Mucosa of stomach (tissue), 1 donor: ENCODE measurements at regions not wholly inside any gene's neighbourhood (a gene's known extent, or its start where the extent isn't known, plus 50 kb on each side); places are given as distances from the start of the nearest gene placed in this dataset.

Source experiments
- H3K27me3 ChIP-seq: one replicate; pipeline ENCODE4 v1.7.0; 2013; ENCODE audit warnings: mild to moderate bottlenecking, low read length; ENCODE audit not compliant: control insufficient read depth, insufficient read depth
- H3K36me3 ChIP-seq: one replicate; pipeline ENCODE4 v1.7.0; 2013; ENCODE audit warnings: low read length; ENCODE audit not compliant: control insufficient read depth, insufficient read depth
- H3K4me1 ChIP-seq: one replicate; pipeline ENCODE4 v1.7.0; 2013; ENCODE audit warnings: mild to moderate bottlenecking, low read length; ENCODE audit not compliant: control insufficient read depth, insufficient read depth
- H3K4me3 ChIP-seq: one replicate; pipeline ENCODE4 v1.7.0; 2013; ENCODE audit warnings: low read length
- H3K9ac ChIP-seq: one replicate; pipeline ENCODE4 v1.7.0; 2013; ENCODE audit warnings: mild to moderate bottlenecking, low read length, moderate library complexity
- H3K9me3 ChIP-seq: one replicate; pipeline ENCODE4 v1.7.0; 2013; ENCODE audit warnings: mild to moderate bottlenecking, low read length, moderate library complexity; ENCODE audit not compliant: control insufficient read depth
- donor health status: Pancreatic carcinoma.

GRCh38 chr15:98390946-98391530, 257.3 kb upstream of the IGF1R start:
- Histone ChIP-seq H3K4me1 (no peaks in the 10 kb centered on the region), H3K4me3 (no peak overlapping the region), H3K27me3 (no peaks in the 10 kb centered on the region), H3K9me3 (no peaks in the 10 kb centered on the region), H3K36me3 (no peaks in the 10 kb centered on the region), H3K9ac (no peak overlapping the region)

GRCh38 chr15:98391568-98391967, 256.8 kb upstream of the IGF1R start:
- Histone ChIP-seq H3K4me1 (no peaks in the 10 kb centered on the region), H3K4me3 (no peak overlapping the region), H3K9ac (no peak overlapping the region), H3K27me3 (no peaks in the 10 kb centered on the region), H3K36me3 (no peaks in the 10 kb centered on the region), H3K9me3 (no peaks in the 10 kb centered on the region)

GRCh38 chr15:98393471-98393870, 254.9 kb upstream of the IGF1R start:
- no peak overlapping the region for H3K9ac ChIP-seq
- H3K27me3 ChIP-seq: no peaks in the 10 kb centered on the region
- H3K4me3 ChIP-seq: no peak overlapping the region
- H3K4me1 ChIP-seq: no peaks in the 10 kb centered on the region
- no peaks in the 10 kb centered on the region for H3K36me3 ChIP-seq
- no peaks in the 10 kb centered on the region for H3K9me3 ChIP-seq

- Histone ChIP-seq H3K9me3 (no peaks in the 10 kb centered on the region), H3K4me3 (no peak overlapping the region), H3K27me3 (no peaks in the 10 kb centered on the region), H3K9ac (no peak overlapping the region), H3K4me1 (no peaks in the 10 kb centered on the region), H3K36me3 (no peaks in the 10 kb centered on the region)
Measured at GRCh38 chr15:98394546-98394945, 253.8 kb upstream of the IGF1R start.

- H3K9ac ChIP-seq: no peak overlapping the region
- no peaks in the 10 kb centered on the region for H3K4me1 ChIP-seq
- no peaks in the 10 kb centered on the region for H3K9me3 ChIP-seq
- H3K4me3 ChIP-seq: no peak overlapping the region
- H3K27me3 ChIP-seq: no peaks in the 10 kb centered on the region
- H3K36me3 ChIP-seq: no peaks in the 10 kb centered on the region
Measured at GRCh38 chr15:98395974-98396610, 252.2 kb upstream of the IGF1R start.

GRCh38 chr15:98397419-98397818, 250.9 kb upstream of the IGF1R start:
- no peaks in the 10 kb centered on the region for H3K27me3 ChIP-seq
- no peak overlapping the region for H3K4me3 ChIP-seq
- no peaks in the 10 kb centered on the region for H3K36me3 ChIP-seq
- no peaks in the 10 kb centered on the region for H3K9me3 ChIP-seq
- H3K9ac ChIP-seq: no peak overlapping the region
- H3K4me1 ChIP-seq: no peaks in the 10 kb centered on the region

- H3K9ac ChIP-seq: no peak overlapping the region
- H3K27me3 ChIP-seq: no peaks in the 10 kb centered on the region
- no peaks in the 10 kb centered on the region for H3K9me3 ChIP-seq
- no peaks in the 10 kb centered on the region for H3K4me1 ChIP-seq
- no peak overlapping the region for H3K4me3 ChIP-seq
- H3K36me3 ChIP-seq: no peaks in the 10 kb centered on the region
Measured at GRCh38 chr15:98398056-98398455, 250.3 kb upstream of the IGF1R start.

GRCh38 chr15:98398886-98399285, 249.5 kb upstream of the IGF1R start:
- no peak overlapping the region for H3K9ac ChIP-seq
- H3K4me3 ChIP-seq: no peak overlapping the region
- H3K4me1 ChIP-seq: no peaks in the 10 kb centered on the region
- H3K27me3 ChIP-seq: no peaks in the 10 kb centered on the region
- no peaks in the 10 kb centered on the region for H3K9me3 ChIP-seq
- H3K36me3 ChIP-seq: no peaks in the 10 kb centered on the region

GRCh38 chr15:98400120-98400519, 248.2 kb upstream of the IGF1R start:
- Histone ChIP-seq H3K9me3 (no peaks in the 10 kb centered on the region), H3K9ac (no peak overlapping the region)

GRCh38 chr15:98401029-98401428, 247.3 kb upstream of the IGF1R start:
- no peaks in the 10 kb centered on the region for H3K36me3 ChIP-seq
- H3K27me3 ChIP-seq: no peaks in the 10 kb centered on the region
- H3K4me1 ChIP-seq: no peaks in the 10 kb centered on the region
- no peaks in the 10 kb centered on the region for H3K9me3 ChIP-seq
- H3K9ac ChIP-seq: no peak overlapping the region
- H3K4me3 ChIP-seq: no peak overlapping the region

More at GRCh38 chr15:98400120-98400519, 248.2 kb upstream of the IGF1R start:
- Histone ChIP-seq H3K27me3 (no peaks in the 10 kb centered on the region), H3K4me3 (no peak overlapping the region), H3K36me3 (no peaks in the 10 kb centered on the region), H3K4me1 (no peaks in the 10 kb centered on the region)

GRCh38 chr15:98402486-98402885, 245.9 kb upstream of the IGF1R start:
- Histone ChIP-seq H3K4me1 (no peaks in the 10 kb centered on the region), H3K9ac (no peak overlapping the region), H3K4me3 (no peak overlapping the region), H3K9me3 (no peaks in the 10 kb centered on the region), H3K36me3 (no peaks in the 10 kb centered on the region), H3K27me3 (no peaks in the 10 kb centered on the region)

GRCh38 chr15:98403169-98403568, 245.2 kb upstream of the IGF1R start:
- Histone ChIP-seq H3K27me3 (no peaks in the 10 kb centered on the region), H3K4me3 (no peak overlapping the region), H3K9me3 (no peaks in the 10 kb centered on the region), H3K4me1 (no peaks in the 10 kb centered on the region), H3K36me3 (no peaks in the 10 kb centered on the region), H3K9ac (no peak overlapping the region)

GRCh38 chr15:98403569-98403968, 244.8 kb upstream of the IGF1R start:
- Histone ChIP-seq H3K27me3 (no peaks in the 10 kb centered on the region), H3K4me1 (no peaks in the 10 kb centered on the region), H3K9ac (no peak overlapping the region), H3K4me3 (no peak overlapping the region), H3K36me3 (no peaks in the 10 kb centered on the region), H3K9me3 (no peaks in the 10 kb centered on the region)
